ENCODE measurements at regions not wholly inside any gene's neighbourhood (a gene's known extent, or its start where the extent isn't known, plus 50 kb on each side); places are given as distances from the start of the nearest gene placed in this dataset.

GRCh38 chr2:200121931-200122330 lies 166.5 kb downstream of the MAIP1 start:
- TF ChIP-seq CTCF (IDR thresholded peaks at IDR 0.05; ENCODE audit: low read length) (no peak), EZH2 (IDR thresholded peaks at IDR 0.05; ENCODE audit: borderline replicate concordance, low read length) (no peak)

Measured in OCI-LY1 (cell line).